ENCODE measurements at regions not wholly inside any gene's neighbourhood (a gene's known extent, or its start where the extent isn't known, plus 50 kb on each side); places are given as distances from the start of the nearest gene placed in this dataset.

- TF ChIP-seq CTCF (IDR thresholded peaks at IDR 0.05) (no peak), POLR2AphosphoS5 (IDR thresholded peaks at IDR 0.05) (no peak), POLR2A (IDR thresholded peaks at IDR 0.05) (no peak), EP300 (IDR thresholded peaks at IDR 0.05; ENCODE audit: low read depth) (no peak)
Measured at GRCh38 chrX:26008042-26008441, 130.1 kb upstream of the MAGEB18 start.
